NCI-H446 (cell line): ENCODE measurements at regions not wholly inside any gene's neighbourhood (a gene's known extent, or its start where the extent isn't known, plus 50 kb on each side); places are given as distances from the start of the nearest gene placed in this dataset.
"Not testable (repeated sequence)": the region's sequence is repeated elsewhere in the genome, so short reads cannot be mapped to it uniquely, and the experiment has no call there.

Source experiments
- DNase-seq, 2 experiments: peaks; one replicate each; lab custom pipeline; 2025; lab: John Stamatoyannopoulos, UW

DNA sequence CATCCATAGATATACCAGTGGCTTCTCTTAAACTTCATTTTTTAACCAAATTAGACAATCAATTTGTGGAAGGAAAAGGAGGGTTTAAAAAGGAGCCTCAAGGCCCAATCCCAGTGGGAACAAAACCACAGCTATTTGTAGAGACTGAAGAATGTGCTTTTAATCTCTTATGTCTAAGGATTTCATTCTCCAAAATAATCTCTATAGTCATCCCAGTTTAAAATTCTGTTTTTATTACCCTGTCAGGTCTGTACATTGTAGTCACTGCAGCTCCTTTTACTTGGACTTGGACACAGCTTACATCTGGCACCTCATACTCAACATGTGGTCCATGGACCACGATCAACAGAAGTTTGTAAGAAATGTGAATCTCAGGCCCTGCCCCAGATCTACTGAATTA, 152.1 kb upstream of the STMND1 start:
- no peak for DNase-seq

DNA sequence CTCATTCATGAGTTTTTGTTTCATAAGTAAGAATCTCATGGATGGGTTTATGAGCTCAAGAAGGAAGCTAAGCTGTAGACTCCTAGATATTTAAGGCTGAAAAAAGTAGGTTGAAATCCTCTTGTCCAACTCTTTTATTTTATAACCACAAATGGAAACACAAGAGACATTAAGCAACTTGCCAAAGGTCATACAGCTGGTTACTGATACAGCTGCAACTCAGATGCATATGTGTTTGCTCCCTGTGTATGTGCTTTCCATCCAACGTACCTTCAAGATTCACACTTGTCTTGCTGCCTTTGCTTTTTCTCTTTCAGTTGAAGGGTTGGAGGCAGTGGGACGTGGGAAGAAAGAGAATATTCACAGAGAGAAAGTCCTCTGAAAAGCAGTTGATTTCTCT, 153.5 kb upstream of the STMND1 start:
- no peak for DNase-seq

DNA sequence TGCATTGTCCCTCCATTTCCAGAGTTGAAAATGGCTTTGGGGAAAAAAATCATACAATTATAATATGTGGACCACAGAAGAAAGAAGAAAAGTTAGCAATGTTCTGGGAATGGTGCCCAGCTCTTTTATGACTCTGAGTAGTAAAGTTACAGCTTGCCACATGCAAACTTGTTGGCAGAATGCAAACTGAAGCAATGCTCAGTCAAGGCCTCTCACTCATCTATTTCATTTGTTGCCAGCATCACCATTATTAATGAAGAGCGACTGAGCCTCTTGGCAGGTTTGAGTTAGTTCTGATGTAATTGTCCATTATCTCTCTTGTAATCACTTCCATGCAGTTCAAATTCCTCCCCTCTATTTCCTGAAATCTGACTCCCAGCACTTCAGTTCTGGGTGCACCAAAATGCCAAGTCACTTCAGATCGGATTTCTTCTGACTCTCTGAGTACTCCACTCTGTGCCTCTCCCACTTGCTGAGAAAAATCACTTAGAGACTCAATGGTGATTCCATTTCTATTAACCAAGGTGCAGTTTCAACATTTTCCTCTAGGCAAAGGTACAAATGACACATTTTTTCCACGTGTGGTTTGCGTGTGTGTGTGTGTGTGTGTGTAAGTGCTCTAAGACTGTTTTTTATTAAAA, 154.4 kb upstream of the STMND1 start:
- DNase-seq, result peak; percentile 78 to 87

DNA sequence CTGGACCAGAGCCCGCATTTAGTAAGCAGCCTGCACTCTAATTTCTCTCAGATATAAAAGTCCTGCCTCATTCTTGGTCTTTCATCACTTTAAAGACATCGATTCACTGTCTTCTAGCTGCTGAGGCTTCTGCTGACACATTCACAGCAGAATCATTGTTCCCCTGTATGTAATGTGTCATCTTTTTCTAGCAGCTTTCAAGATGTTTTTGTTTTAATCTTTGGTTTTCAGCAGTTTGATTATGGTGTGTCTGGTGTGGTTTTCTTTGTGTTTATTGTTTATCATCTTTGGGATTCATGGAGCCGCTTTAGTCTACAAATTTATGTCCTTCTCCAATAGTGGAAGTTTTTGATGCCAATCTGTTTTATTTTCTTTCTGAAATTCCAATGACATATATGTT, 157.3 kb upstream of the STMND1 start:
- DNase-seq, result no peak

DNA sequence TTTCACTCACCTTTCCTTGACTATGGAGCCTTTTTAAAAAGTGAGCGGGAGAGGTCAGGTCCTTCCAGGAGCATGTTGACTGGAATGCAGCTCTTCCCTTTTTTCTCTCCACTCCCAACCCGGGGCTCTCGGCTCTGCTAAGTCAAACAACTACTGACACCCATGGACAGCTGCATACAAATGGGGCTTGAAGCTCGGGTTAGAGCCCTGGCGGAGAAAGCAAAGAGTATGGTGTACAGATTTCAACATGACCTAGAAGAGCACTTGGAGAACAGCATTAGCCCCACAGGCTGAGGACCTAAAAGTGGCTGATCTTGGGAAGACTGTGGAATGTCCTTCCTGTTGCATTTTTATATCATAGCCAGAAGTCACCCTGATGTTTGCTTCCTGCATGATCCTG, 162.0 kb upstream of the STMND1 start:
- no peak for DNase-seq

DNA sequence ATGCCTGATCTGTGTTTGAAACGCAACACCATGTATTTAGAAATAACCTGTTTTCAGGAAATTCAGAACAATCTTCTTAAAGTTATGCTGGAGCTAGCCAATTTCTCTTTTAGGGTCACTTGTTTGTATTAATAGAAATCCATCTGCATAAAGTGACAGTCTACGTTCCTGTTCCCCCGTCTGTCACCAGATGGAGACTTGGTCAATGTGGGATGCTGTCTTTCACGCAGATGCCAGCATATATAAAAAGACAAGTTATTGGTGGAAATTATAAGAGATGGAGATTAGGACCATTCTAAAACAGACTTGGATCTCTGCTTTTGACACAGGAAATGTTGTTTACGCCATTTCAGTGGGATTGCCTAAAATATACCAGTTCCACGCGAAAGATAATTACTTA, 162.5 kb upstream of the STMND1 start:
- no peak for DNase-seq

DNA sequence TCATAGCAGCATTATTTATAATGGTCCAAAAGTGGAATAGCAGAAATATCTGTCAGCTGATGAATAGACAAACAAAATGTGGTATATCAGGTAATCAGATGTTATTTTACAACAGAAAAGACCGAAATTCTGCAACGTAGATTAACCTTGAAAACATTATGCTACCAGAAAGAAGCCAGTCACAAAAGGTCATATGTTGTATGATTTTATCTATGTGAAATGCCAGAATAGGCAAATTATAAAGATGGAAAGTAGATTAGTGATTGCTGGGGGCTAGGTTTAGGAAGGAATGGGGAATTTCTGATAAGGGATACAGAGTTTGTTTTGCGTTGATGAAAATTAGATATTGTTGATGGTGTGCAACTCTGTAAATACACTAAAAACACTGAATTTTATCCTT, 165.0 kb upstream of the STMND1 start:
- DNase-seq, result no peak

DNA sequence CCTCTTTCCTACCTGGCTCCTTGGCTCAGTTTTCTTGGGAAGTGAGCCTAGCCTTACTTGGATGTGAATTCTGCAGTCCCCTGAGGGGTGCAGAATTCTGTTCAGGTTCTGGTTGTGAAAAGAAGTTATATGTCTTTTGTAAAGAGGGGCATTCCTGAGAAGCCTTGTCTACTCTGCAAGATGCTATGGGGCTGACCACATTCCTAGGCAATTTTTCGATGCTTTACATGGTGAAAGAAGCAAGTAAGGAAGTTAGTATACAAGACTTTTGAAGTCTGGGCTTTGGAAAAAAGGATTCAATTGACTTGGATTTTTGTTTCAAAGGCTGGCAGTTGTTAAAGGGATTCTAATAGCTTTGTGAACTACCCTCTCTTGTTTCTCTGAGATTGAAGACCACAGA, 167.9 kb upstream of the STMND1 start:
- no peak for DNase-seq

DNA sequence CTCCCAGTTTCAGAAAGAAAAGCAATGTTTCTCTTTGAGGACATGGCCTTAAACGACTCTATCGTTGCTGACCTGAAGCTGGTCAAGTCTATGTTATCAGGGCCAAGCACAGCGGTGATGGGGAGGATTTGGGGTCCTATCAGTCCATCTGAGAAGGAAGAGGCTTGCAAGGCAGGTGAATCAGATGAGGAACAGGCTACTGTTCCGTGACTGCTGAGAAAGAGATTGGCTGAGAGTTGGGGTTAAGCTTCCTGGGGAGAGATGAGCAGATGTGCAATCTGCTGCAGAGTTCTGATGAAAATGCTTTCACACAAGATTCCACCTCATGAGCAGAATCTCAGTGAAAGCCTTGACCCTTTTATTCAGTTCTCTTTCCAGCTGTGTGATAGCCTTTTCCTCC, 168.3 kb upstream of the STMND1 start:
- no peak for DNase-seq

DNA sequence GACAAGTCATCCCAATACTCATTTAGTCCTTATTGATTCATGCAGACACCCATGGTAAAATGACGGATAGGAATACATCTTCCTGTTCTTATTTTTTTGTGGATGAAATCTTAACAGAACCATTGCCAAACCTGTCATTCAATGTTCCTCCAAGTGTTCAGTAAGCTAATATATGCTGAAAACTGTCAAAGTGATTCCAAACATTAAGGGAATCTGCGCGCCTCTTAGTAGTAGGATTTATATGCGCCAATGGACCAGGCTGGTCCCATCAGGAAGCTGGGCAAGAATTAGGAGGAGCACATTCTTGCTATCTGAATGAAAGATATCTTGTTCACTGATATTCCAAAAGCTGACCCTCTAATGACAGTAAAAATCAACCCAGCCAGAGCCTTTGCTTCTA, 168.9 kb upstream of the STMND1 start:
- no peak for DNase-seq

DNA sequence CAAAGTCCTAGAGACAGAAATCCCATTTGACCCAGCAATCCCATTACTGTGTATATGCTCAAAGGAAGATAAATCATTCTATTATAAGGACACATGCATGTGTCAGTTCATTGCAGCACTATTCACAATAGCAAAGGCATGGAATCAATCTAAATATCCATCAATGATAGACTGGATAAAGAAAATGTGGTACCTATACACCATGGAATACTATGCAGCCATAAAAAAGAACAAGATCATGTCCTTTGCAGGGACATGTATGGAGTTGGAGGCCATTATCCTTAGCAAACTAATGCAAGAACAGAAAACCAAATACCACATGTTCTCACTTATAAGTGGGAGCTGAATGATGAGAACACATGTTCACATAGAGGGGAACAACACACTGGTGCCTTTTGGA, 169.8 kb upstream of the ATXN1 start:
- not testable (repeated sequence) for DNase-seq

DNA sequence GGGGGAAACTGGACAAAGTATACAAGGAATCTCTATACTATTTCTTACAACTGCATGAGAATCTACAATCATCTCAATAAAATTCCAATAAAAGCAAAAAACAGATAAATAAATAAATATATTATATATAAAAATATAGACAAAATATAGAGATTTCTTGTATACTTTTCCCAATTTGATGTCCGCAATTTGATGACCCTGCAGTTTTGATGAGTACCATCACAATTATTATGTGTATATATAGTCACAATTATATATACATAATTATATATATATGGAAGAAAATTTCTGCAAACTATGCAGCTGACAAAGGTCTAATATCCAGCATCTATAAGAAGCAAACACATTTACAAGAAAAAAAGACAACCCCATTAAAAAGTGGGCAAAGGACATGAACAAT, 169.2 kb upstream of the ATXN1 start:
- no peak for DNase-seq

DNA sequence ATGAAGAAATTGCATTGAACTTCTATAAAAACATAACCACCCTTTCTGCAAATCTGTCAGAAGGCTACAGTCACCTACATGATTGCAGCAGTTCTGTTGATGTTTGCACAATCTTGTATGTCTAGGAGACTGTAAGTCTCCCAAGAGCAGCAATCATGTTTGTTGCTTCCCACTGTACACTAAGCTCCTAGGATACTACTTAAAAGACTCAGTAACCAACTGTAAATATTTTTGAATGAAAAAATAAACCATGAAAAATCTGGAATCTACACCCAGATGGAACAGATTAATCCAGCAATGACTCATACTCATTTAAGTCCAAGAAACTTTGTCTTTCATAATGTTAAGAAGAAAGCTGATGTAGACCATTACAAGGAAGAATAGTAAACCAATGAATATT, 168.5 kb upstream of the ATXN1 start:
- DNase-seq, result peak in 1 of 2 experiments; percentile 33

DNA sequence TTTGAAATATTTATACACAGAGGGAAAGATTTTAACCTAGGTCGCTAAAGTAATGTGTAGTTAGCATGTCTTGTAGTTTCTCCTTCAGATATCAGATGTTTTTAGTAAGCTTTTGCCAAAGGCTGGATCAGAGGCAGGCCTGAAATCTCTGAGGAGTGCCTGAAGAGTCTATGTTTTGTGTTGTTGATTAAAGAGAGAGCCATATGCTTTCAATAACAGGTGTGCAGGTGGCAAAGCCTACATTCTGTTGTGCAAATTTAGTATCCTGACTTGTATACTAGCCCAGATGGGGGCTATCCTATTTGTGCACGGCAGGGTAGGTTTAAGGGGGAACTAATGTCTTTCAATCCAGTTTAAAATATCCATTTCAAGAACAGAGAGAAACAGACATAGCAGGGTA, 167.1 kb upstream of the ATXN1 start:
- no peak for DNase-seq

DNA sequence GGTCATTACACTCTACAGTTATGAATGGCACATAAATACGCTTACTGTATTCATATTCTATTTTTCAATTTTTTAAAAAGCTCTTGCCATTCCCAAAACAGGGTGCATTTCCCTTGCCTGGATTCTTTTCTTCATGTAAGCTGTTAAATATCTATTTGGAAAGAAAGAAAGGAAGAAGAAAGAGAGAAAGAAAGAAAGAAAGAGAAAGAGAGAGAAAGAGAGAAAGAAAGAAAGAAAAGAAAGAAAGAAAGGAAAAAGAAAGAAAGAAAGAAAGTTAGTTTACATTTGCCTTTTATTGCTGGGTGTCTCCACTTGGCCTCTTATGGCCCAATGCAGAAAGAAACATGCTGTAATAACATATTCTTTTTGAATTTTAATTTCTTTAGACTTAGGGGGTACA, 165.9 kb upstream of the ATXN1 start:
- DNase-seq, result no peak

DNA sequence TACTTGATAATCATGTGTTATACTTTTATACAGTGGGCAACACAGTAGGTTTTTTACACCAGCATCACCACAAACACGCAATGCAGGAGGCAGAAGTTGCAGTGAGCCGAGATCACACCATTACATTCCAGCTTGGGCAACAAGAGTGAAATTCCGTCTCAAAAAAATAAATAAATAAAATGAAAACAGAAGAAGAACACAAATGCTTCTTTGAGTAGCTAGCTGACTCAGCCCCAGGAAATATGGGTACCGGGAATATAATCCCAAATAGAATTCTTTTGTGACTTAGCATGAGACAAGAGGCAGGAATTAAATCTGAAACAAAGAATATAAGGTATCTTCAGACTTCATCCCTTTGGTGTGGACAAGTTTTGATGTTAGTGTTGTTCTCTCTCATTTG, 164.2 kb upstream of the ATXN1 start:
- no peak for DNase-seq

DNA sequence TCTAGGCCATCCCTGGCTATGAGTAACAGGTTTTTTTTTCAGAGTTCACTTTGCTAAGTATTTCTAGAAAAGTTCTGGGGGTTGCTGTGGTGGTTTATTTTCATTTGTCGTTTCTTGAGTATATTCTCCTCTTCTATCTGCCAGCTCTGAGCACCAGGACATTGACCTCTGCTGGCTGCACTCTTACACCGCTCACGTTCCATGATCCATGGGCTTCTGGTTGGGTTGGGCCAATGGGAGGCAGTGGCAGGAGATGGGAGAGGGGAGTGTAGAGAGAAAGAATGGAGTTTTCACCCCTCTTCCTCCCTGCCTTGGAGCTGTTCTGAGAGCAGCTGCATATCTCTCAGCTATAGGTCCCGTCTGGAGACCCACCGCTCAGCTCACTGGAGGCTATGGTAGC, 161.0 kb upstream of the ATXN1 start:
- DNase-seq, result no peak

DNA sequence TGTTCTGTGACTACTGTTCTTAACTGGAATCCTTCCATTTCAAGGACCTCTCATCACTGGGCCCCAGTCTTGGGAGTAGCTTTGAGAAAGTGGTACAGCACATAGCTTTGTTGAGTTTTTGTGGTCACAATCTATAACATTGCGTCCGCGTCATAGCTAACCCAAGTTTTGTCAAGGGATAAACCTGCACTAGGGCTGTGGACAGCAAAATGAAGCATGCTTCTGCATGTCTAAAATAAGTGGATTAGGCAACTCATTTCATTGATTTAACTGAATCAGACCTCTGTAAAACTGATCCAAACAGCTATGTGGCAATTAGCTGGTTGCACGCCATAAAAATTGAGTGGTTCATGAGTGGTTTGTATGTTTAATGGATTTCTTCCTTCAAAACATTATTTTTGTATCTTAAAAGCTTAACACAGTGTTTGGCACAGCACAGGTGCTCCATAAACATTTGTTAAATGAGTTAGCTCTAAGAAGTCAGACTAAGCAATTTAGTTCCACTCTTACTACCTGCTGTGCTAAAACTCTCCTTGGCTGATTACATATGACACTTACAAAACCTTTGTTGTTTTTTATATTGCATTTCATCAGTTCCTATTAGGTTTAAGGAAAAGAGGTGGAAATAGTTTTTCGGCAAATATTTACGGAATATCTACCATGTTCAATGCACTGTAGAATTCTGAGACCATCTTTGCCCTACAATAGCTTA, 160.3 kb upstream of the ATXN1 start:
- no peak for DNase-seq

DNA sequence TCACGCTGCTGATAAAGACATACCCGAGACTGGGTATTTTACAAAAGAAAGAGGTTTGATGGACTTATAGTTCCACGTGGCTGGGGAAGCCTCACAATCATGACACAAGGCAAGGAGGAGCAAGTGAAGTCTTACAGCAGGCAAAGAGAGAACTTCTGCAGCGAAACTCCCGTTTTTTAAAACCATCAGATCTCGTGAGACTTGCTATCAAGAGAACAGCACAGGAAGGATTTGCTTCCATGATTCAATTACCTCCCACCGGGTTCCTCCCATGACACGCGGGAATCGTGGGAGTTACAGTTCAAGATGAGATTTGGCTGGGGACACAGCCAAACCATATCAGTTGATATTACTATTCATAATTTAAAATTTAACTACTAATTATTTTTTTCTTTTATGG, 157.3 kb upstream of the ATXN1 start:
- DNase-seq, result no peak

DNA sequence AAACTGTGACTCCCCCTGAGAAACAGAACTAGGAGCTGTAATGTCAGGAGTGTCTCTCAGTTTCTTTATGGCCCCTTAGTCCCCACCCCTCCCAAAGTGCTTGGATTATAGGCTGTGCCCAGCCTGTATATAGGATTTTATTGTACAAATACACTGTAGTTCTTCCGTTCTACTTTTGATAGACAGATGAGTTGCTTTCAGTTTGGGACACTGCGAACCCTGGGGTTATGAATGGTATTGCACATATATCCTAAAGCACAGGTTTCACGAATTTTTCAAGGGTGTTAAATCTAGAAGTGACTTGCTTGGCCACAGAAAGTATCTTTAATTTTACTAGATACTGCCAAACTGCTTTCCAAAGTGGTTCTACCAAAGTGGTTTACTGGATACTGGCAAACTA, 152.9 kb upstream of the ATXN1 start:
- DNase-seq, result no peak

DNA sequence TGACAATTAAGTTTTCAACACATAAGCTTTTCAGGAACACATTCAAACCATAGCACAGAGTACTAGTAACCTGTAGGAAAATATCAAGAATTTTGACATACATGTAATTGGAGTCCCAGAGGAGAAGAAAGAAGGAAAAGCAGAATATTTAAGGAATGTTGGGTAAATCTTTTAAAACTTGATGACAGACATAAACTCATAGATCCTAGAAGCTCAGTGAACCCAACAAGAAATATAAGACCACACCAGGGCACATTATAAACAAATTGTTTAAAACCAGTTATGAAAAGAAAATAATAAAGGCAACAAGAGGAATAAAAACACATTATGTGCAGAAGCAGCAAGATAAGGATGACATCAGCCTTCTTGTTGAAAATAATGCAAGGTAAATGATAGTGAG, 151.5 kb upstream of the ATXN1 start:
- no peak for DNase-seq

DNA sequence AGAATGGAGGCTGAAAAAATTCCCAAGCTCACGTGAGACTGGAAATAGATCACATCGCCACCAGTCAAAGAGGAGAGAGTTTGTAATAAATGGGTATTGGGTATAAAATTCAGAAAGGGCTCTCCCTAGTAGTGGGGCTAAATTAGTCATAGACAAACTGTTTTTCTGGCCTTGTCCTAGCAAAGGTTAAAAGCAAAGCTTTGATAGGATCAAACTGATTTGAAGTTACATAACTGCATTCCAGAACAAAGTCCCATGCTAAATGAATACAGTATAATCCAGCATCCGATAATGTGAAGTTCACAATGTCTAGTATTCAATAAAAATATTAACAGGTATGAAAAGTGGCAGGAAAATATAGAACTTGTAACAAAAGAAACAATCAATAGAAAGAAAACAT, 149.8 kb upstream of the ATXN1 start:
- no peak for DNase-seq

DNA sequence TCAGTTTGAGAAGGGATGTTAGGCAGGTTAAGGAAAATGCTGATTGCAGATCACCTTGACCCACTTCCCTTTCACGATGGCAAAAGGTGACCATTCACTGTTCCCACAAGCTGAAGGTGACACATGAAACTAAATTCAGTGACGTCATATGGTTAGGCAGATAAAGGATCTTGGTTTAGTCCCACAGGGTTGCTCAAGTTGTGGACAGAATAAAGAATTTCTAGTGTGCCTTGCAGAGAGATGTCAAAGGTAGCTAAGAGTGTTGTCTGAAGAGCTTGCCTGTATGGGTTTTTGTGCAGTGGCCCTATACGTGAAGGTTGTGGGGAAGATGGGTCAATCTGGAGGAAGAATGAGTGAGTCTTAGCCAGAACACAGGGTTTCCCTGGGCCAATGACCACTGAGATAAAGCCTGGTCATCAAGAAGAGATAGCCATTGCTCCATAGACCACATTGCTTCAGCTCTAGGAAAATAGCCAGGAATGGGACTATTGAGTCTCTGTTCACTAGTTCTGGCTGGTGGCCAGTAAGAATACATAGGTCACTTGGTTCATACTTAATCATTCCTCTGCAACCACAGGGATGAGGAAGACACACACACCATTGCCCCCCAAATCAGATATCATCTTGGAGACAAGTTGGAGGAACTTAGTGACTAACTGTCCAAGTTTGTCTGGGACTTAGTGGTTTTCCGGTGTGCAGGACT, 148.5 kb upstream of the ATXN1 start:
- DNase-seq, result no peak

DNA sequence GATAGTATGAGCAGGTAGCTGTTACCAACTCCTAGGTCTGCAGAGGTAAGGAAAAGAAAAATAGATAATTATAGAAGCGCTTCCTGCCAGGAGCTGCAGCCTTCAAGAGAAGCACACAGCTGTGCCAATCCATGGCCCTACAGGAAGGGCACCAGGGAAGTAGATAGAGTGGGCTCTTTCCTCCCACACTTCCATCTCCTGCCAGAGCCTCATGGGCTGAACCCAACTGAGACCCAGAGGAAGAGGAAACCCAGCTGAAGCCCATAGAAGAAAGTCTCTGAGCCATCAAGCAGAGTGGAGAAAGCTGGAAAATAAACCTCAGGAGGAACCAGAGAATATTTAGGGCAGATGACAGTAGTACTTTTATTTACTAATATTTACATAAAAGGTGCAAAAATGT, 146.7 kb upstream of the ATXN1 start:
- no peak for DNase-seq
